Prostate gland (tissue), 2 donors: ENCODE measurements at regions not wholly inside any gene's neighbourhood (a gene's known extent, or its start where the extent isn't known, plus 50 kb on each side); places are given as distances from the start of the nearest gene placed in this dataset.

Experiments
- POLR2A ChIP-seq: fragments of 450-650 bp; IDR thresholded peaks from one replicate; pipeline ENCODE4 v1.6.1; 2016; ENCODE audit warnings: antibody characterized with exemption, mild to moderate bottlenecking
- POLR2AphosphoS5 ChIP-seq: sonication (generic); formaldehyde crosslinking; IDR thresholded peaks from one replicate; pipeline ENCODE4 v1.6.1; 2017; ENCODE audit warnings: antibody characterized with exemption
- TF ChIP-seq, protein P1 (sequence below), 4 experiments: fragments of 200-600 bp in 2 of 4; fragments of 450-650 bp in 2 of 4; sonication (generic) in 2 of 4; IDR thresholded peaks; 1 replicate in 3 of 4; 2 replicates in 1 of 4; pipeline ENCODE4 v1.5.1; 2016 to 2019; ENCODE audit warnings: antibody characterized with exemption in 4 of 4, mild to moderate bottlenecking in 2 of 4, moderate library complexity in 2 of 4

DNA sequence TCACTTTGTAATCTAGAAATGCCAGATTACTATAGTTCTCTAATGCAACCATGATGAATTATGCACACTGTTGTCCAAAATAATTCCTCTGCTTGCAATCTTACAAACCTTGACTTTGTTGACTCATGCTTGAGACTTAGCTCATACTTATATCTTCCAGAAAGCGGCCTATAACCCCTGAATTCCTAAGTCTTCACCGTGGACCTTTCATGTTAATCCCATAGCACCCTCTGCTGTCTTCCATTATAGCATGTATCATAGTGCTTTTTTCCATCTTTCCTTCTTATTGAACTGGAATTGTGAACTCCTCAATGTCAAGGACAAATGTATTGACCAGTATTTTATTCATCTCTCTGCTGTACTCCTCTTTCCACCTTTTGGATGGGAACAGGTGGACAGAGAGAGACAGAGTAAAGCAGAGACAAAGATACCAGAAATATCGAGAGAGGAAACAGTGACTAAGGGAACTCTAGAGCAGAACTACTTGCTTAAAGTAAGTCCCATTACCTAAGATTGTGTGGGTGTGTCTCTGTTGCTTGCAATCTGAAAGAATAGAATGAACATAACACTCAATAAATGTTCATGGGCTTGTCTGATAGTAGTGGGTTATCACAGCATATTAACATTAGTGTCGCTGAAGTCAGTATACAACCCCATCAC is 110.0 kb downstream of the LURAP1L start:
- TF ChIP-seq, protein P1, sequence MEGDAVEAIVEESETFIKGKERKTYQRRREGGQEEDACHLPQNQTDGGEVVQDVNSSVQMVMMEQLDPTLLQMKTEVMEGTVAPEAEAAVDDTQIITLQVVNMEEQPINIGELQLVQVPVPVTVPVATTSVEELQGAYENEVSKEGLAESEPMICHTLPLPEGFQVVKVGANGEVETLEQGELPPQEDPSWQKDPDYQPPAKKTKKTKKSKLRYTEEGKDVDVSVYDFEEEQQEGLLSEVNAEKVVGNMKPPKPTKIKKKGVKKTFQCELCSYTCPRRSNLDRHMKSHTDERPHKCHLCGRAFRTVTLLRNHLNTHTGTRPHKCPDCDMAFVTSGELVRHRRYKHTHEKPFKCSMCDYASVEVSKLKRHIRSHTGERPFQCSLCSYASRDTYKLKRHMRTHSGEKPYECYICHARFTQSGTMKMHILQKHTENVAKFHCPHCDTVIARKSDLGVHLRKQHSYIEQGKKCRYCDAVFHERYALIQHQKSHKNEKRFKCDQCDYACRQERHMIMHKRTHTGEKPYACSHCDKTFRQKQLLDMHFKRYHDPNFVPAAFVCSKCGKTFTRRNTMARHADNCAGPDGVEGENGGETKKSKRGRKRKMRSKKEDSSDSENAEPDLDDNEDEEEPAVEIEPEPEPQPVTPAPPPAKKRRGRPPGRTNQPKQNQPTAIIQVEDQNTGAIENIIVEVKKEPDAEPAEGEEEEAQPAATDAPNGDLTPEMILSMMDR (IDR thresholded peaks at IDR 0.05) = peak in 3 of 4 experiments; percentile 46 to 74 (median 58)
- TF ChIP-seq POLR2AphosphoS5 (no peak), POLR2A (no peak)
